ENCODE measurements at regions not wholly inside any gene's neighbourhood (a gene's known extent, or its start where the extent isn't known, plus 50 kb on each side); places are given as distances from the start of the nearest gene placed in this dataset.
"Not testable (repeated sequence)": the region's sequence is repeated elsewhere in the genome, so short reads cannot be mapped to it uniquely, and the experiment has no call there.

DNA sequence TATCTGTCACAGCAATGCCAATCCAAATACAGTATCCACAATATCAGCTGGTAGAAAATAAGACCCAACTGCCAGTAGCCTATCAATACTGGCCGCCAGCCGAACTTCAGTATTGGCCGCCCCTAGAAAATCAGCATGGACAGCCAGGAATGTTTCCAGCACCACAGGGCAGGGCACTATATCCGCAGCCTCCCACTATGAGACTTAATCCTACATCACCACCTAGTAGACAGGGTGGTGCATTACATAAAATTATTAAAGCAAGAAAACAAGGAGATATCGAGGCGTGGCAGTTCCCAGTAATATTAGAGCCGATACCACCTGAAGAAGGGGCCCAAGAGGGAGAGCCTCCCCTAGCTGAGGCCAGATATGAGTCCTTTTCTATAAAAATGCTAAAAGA lies 111.3 kb downstream of the ZNF486 start:
- H3K79me2 ChIP-seq (ENCODE audit: insufficient read depth): no peaks in the 10 kb centered on the region
- ChIA-PET POLR2A (no interaction called here), CTCF (no interaction called here)
- no peak overlapping the region for H3K9ac ChIP-seq
- DNase-seq: no peak
- no peak overlapping the region for H3K4me2 ChIP-seq
- no peaks in the 10 kb centered on the region for H3F3A ChIP-seq (replicated peaks; ENCODE audit: insufficient read depth)
- TF ChIP-seq YY1 (IDR thresholded peaks at IDR 0.05; ENCODE audit: low read depth) (no peak), FOSL2 (IDR thresholded peaks at IDR 0.05; ENCODE audit: borderline replicate concordance, low read depth) (no peak), MEF2A (IDR thresholded peaks at IDR 0.05; ENCODE audit: borderline replicate concordance, low read depth) (no peak), RFX5 (IDR thresholded peaks at IDR 0.05; ENCODE audit: low read length) (no peak), TEAD4 (IDR thresholded peaks at IDR 0.05; ENCODE audit: borderline replicate concordance, insufficient read depth) (no peak)
- TF ChIP-seq, protein P1, sequence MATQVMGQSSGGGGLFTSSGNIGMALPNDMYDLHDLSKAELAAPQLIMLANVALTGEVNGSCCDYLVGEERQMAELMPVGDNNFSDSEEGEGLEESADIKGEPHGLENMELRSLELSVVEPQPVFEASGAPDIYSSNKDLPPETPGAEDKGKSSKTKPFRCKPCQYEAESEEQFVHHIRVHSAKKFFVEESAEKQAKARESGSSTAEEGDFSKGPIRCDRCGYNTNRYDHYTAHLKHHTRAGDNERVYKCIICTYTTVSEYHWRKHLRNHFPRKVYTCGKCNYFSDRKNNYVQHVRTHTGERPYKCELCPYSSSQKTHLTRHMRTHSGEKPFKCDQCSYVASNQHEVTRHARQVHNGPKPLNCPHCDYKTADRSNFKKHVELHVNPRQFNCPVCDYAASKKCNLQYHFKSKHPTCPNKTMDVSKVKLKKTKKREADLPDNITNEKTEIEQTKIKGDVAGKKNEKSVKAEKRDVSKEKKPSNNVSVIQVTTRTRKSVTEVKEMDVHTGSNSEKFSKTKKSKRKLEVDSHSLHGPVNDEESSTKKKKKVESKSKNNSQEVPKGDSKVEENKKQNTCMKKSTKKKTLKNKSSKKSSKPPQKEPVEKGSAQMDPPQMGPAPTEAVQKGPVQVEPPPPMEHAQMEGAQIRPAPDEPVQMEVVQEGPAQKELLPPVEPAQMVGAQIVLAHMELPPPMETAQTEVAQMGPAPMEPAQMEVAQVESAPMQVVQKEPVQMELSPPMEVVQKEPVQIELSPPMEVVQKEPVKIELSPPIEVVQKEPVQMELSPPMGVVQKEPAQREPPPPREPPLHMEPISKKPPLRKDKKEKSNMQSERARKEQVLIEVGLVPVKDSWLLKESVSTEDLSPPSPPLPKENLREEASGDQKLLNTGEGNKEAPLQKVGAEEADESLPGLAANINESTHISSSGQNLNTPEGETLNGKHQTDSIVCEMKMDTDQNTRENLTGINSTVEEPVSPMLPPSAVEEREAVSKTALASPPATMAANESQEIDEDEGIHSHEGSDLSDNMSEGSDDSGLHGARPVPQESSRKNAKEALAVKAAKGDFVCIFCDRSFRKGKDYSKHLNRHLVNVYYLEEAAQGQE (IDR thresholded peaks at IDR 0.05; ENCODE audit: low read depth, low read length): no peak
- no peaks in the 10 kb centered on the region for H4K20me1 ChIP-seq (ENCODE audit: insufficient read depth)
- H3K4me1 ChIP-seq (ENCODE audit: control insufficient read depth in 1 of 2, insufficient read depth in 2 of 2, low read depth in 1 of 2, low read length in 1 of 2): no peaks in the 10 kb centered on the region; a peak in 2 of 4 replicates
- H3K9me2 ChIP-seq: no peaks in the 10 kb centered on the region
- no peak overlapping the region for H2AFZ ChIP-seq (ENCODE audit: low read depth)
- H3K27me3 ChIP-seq (ENCODE audit: insufficient read depth): no peaks in the 10 kb centered on the region
- no peak overlapping the region for H3K27ac ChIP-seq (ENCODE audit: low read depth in 2 of 2, low read length in 1 of 2)
- no peak overlapping the region for H3K4me3 ChIP-seq (ENCODE audit: low read depth in 2 of 2, low read length in 1 of 2)
- H3K9me3 ChIP-seq: no peaks in the 10 kb centered on the region
- no peaks in the 10 kb centered on the region for H3K36me3 ChIP-seq (replicated peaks in 1 of 2; ENCODE audit: control insufficient read depth in 1 of 2, insufficient read depth in 2 of 2, low read length in 1 of 2)
- WGBS (ENCODE audit: low lambda C conversion rate): 51% methylated on average over 7 of the region's 7 CpGs

- H3F3A ChIP-seq (replicated peaks; ENCODE audit: insufficient read depth); CTCF ChIA-PET; H3K36me3 ChIP-seq (replicated peaks in 1 of 2; ENCODE audit: control insufficient read depth in 1 of 2, insufficient read depth in 2 of 2, low read length in 1 of 2); H4K20me1 ChIP-seq (ENCODE audit: insufficient read depth); DNase-seq; H3K9me2 ChIP-seq; H3K4me3 ChIP-seq (ENCODE audit: low read depth in 2 of 2, low read length in 1 of 2); H3K4me1 ChIP-seq (ENCODE audit: control insufficient read depth in 1 of 2, insufficient read depth in 2 of 2, low read depth in 1 of 2, low read length in 1 of 2); H3K79me2 ChIP-seq (ENCODE audit: insufficient read depth); H3K4me2 ChIP-seq; H3K27me3 ChIP-seq (ENCODE audit: insufficient read depth); POLR2A ChIA-PET; H3K27ac ChIP-seq (ENCODE audit: low read depth in 2 of 2, low read length in 1 of 2); H2AFZ ChIP-seq (ENCODE audit: low read depth); H3K9ac ChIP-seq; H3K9me3 ChIP-seq: not testable (repeated sequence)
- 10% methylated on average over 1 of the region's 1 CpG for whole genome bisulfite sequencing (ENCODE audit: low lambda C conversion rate)
These were observed 109.7 kb downstream of the ZNF486 start for GRCh38 chr19:20276732-20277082.

GRCh38 chr19:20276011-20276731 lies 109.2 kb downstream of the ZNF486 start:
- no peak overlapping the region for H3K9ac ChIP-seq
- H3K4me3 ChIP-seq (ENCODE audit: low read depth in 2 of 2, low read length in 1 of 2): no peak overlapping the region
- H3F3A ChIP-seq (replicated peaks; ENCODE audit: insufficient read depth): no peaks in the 10 kb centered on the region
- H2AFZ ChIP-seq (ENCODE audit: low read depth): no peak overlapping the region
- CTCF ChIA-PET: interaction anchor here (1.2 to 1.3 kb wide), 2 partner anchors 14 to 84 kb away, joined by 4 read pairs; no protein-coding TSS in a partner anchor
- no peaks in the 10 kb centered on the region for H3K9me3 ChIP-seq
- H3K4me2 ChIP-seq: no peak overlapping the region
- DNase-seq: no peak
- no peaks in the 10 kb centered on the region for H3K9me2 ChIP-seq
- H3K36me3 ChIP-seq (replicated peaks in 1 of 2; ENCODE audit: control insufficient read depth in 1 of 2, insufficient read depth in 2 of 2, low read length in 1 of 2): no peaks in the 10 kb centered on the region
- POLR2A ChIA-PET: no interaction called here
- no peaks in the 10 kb centered on the region for H4K20me1 ChIP-seq (ENCODE audit: insufficient read depth)
- H3K79me2 ChIP-seq (ENCODE audit: insufficient read depth): no peaks in the 10 kb centered on the region
- no peak for TF ChIP-seq JUND (IDR thresholded peaks at IDR 0.05)
- no peak for TF ChIP-seq GATA2 (CRISPR knock-in tag; IDR thresholded peaks at IDR 0.05)
- TF ChIP-seq CHD2 (IDR thresholded peaks at IDR 0.05; ENCODE audit: low read length, partially characterized antibody): no peak
- TF ChIP-seq GABPA (IDR thresholded peaks at IDR 0.05; ENCODE audit: low read depth): no peak
- no peak for TF ChIP-seq MXI1 (IDR thresholded peaks at IDR 0.05; ENCODE audit: low read depth, low read length)
- 30% methylated on average over 8 of the region's 9 CpGs for WGBS (ENCODE audit: low lambda C conversion rate)
- no peaks in the 10 kb centered on the region; a peak in 1 of 4 replicates for H3K4me1 ChIP-seq (ENCODE audit: control insufficient read depth in 1 of 2, insufficient read depth in 2 of 2, low read depth in 1 of 2, low read length in 1 of 2)
- H3K27ac ChIP-seq (ENCODE audit: low read depth in 2 of 2, low read length in 1 of 2): no peak overlapping the region
- H3K27me3 ChIP-seq (ENCODE audit: insufficient read depth): no peaks in the 10 kb centered on the region

Data from SK-N-SH (cell line).